ENCODE measurements at regions not wholly inside any gene's neighbourhood (a gene's known extent, or its start where the extent isn't known, plus 50 kb on each side); places are given as distances from the start of the nearest gene placed in this dataset.

GRCh38 chr1:30534551-30534940 lies 188.8 kb downstream of the MATN1 start:
- no CpG with 5 or more reads among the region's 3 CpGs for WGBS (ENCODE audit: missing lambda C conversion rate)
- no peak overlapping the region for H3K27ac ChIP-seq
- no peak overlapping the region for H3K4me3 ChIP-seq
- TF ChIP-seq, protein P1, sequence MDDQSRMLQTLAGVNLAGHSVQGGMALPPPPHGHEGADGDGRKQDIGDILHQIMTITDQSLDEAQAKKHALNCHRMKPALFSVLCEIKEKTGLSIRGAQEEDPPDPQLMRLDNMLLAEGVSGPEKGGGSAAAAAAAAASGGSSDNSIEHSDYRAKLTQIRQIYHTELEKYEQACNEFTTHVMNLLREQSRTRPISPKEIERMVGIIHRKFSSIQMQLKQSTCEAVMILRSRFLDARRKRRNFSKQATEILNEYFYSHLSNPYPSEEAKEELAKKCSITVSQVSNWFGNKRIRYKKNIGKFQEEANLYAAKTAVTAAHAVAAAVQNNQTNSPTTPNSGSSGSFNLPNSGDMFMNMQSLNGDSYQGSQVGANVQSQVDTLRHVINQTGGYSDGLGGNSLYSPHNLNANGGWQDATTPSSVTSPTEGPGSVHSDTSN (IDR thresholded peaks at IDR 0.05), result no peak
- TF ChIP-seq TFCP2L1 (CRISPR knock-in tag; IDR thresholded peaks at IDR 0.05) (no peak), NR3C1 (IDR thresholded peaks at IDR 0.05) (no peak), BHLHE40 (IDR thresholded peaks at IDR 0.05; ENCODE audit: low read depth, low read length) (no peak), HOXB5 (CRISPR knock-in tag; IDR thresholded peaks at IDR 0.05) (no peak), TP53 (CRISPR knock-in tag; IDR thresholded peaks at IDR 0.05) (no peak), ZC3H11A (IDR thresholded peaks at IDR 0.05) (no peak), RARB (CRISPR knock-in tag; IDR thresholded peaks at IDR 0.05) (no peak), POLR2A (IDR thresholded peaks at IDR 0.05; ENCODE audit: low read length) (no peak), NPAS2 (CRISPR knock-in tag; IDR thresholded peaks at IDR 0.05; ENCODE audit: borderline replicate concordance) (no peak)
- TF ChIP-seq, protein P2, sequence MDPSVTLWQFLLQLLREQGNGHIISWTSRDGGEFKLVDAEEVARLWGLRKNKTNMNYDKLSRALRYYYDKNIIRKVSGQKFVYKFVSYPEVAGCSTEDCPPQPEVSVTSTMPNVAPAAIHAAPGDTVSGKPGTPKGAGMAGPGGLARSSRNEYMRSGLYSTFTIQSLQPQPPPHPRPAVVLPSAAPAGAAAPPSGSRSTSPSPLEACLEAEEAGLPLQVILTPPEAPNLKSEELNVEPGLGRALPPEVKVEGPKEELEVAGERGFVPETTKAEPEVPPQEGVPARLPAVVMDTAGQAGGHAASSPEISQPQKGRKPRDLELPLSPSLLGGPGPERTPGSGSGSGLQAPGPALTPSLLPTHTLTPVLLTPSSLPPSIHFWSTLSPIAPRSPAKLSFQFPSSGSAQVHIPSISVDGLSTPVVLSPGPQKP (IDR thresholded peaks at IDR 0.05; ENCODE audit: low read depth, low read length), result no peak
- TF ChIP-seq, protein P3, sequence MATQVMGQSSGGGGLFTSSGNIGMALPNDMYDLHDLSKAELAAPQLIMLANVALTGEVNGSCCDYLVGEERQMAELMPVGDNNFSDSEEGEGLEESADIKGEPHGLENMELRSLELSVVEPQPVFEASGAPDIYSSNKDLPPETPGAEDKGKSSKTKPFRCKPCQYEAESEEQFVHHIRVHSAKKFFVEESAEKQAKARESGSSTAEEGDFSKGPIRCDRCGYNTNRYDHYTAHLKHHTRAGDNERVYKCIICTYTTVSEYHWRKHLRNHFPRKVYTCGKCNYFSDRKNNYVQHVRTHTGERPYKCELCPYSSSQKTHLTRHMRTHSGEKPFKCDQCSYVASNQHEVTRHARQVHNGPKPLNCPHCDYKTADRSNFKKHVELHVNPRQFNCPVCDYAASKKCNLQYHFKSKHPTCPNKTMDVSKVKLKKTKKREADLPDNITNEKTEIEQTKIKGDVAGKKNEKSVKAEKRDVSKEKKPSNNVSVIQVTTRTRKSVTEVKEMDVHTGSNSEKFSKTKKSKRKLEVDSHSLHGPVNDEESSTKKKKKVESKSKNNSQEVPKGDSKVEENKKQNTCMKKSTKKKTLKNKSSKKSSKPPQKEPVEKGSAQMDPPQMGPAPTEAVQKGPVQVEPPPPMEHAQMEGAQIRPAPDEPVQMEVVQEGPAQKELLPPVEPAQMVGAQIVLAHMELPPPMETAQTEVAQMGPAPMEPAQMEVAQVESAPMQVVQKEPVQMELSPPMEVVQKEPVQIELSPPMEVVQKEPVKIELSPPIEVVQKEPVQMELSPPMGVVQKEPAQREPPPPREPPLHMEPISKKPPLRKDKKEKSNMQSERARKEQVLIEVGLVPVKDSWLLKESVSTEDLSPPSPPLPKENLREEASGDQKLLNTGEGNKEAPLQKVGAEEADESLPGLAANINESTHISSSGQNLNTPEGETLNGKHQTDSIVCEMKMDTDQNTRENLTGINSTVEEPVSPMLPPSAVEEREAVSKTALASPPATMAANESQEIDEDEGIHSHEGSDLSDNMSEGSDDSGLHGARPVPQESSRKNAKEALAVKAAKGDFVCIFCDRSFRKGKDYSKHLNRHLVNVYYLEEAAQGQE (IDR thresholded peaks at IDR 0.05), result no peak
- ChIA-PET POLR2A (no interaction called here), CTCF (no interaction called here)
- H3K4me2 ChIP-seq, result no peak overlapping the region
- H3K9me3 ChIP-seq, result no peaks in the 10 kb centered on the region
- no peaks in the 10 kb centered on the region for H3K4me1 ChIP-seq
- ATAC-seq (no peak), DNase-seq (ENCODE audit: low read depth in 1 of 2, low spot score in 1 of 2) (no peak), FAIRE-seq (no peak)

GRCh38 chr1:30533796-30534550 lies 189.4 kb downstream of the MATN1 start:
- TF ChIP-seq ZNF302 (CRISPR knock-in tag; IDR thresholded peaks at IDR 0.05), result no peak
- no peak for TF ChIP-seq CHD4 (IDR thresholded peaks at IDR 0.05; ENCODE audit: borderline replicate concordance)
- no peak for TF ChIP-seq KDM5A (IDR thresholded peaks at IDR 0.05)
- no peak for TF ChIP-seq JUNB (IDR thresholded peaks at IDR 0.05)
- no peak for TF ChIP-seq HES2 (IDR thresholded peaks at IDR 0.05)
- DNase-seq (ENCODE audit: low read depth in 1 of 2, low spot score in 1 of 2) (no peak), FAIRE-seq (no peak), ATAC-seq (no peak)
- WGBS (ENCODE audit: missing lambda C conversion rate), result 38% methylated on average over 3 of the region's 6 CpGs
- Histone ChIP-seq H3K4me3 (no peak overlapping the region), H3K9me3 (no peaks in the 10 kb centered on the region), H3K4me1 (no peaks in the 10 kb centered on the region), H3K4me2 (no peak overlapping the region), H3K27ac (no peak overlapping the region)
- CTCF ChIA-PET, result no interaction called here
- POLR2A ChIA-PET, result no interaction called here

DNA sequence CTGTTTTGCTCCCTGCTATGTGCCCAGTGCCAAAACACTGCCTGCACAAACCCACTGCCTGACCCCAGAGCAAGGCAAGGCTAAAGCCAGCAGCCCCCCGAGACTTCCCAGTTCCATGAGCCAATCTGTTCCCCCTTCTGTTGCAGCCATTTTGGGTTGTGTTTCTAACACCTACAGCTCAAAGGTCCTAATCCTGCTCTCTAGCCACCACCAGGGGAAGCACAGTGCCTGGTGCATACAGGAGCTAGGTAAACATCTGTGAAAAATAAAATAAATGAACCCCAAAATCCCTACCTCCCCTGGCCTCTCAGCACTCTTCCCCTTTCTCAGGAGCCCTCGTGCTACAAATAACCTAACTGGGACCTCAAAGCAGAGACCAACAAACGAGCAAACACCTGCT lies 190.2 kb downstream of the MATN1 start:
- DNase-seq (ENCODE audit: low read depth in 1 of 2, low spot score in 1 of 2), result no peak
- no peak for ATAC-seq
- no peak for FAIRE-seq
- no peaks in the 10 kb centered on the region for H3K4me1 ChIP-seq
- ChIA-PET CTCF (interaction anchor here (1.5 kb wide), 1 partner anchor 21 kb away, joined by 3 read pairs; no protein-coding TSS in a partner anchor), POLR2A (no interaction called here)
- no peak overlapping the region for H3K27ac ChIP-seq
- 10% methylated on average over 3 of the region's 3 CpGs for WGBS (ENCODE audit: missing lambda C conversion rate)
- H3K4me2 ChIP-seq, result no peak overlapping the region
- H3K4me3 ChIP-seq, result no peak overlapping the region
- H3K9me3 ChIP-seq, result no peaks in the 10 kb centered on the region
- TF ChIP-seq MAFK (IDR thresholded peaks at IDR 0.05; ENCODE audit: partially characterized antibody), result no peak
- TF ChIP-seq MAX (IDR thresholded peaks at IDR 0.05), result no peak
- TF ChIP-seq MYC (IDR thresholded peaks at IDR 0.05; ENCODE audit: borderline replicate concordance, low read length), result no peak
- no peak for TF ChIP-seq CBX8 (IDR thresholded peaks at IDR 0.05)
- no peak for TF ChIP-seq HOXB13 (CRISPR knock-in tag; IDR thresholded peaks at IDR 0.05; ENCODE audit: low read depth)
